Fibroblast of lung (primary cell): ENCODE measurements at regions not wholly inside any gene's neighbourhood (a gene's known extent, or its start where the extent isn't known, plus 50 kb on each side); places are given as distances from the start of the nearest gene placed in this dataset.
"Not testable (repeated sequence)": the region's sequence is repeated elsewhere in the genome, so short reads cannot be mapped to it uniquely, and the experiment has no call there.

ENCODE experiments used
- EZH2 ChIP-seq: IDR thresholded peaks from 2 replicates; pipeline ENCODE4 v1.5.1; 2012; ENCODE audit warnings: low read length, control low read depth, mild to moderate bottlenecking; ENCODE audit errors: missing control alignments
- TF ChIP-seq, protein P1 (sequence below), 2 donors: IDR thresholded peaks in 1 of 2; conservative IDR thresholded peaks in 1 of 2; 1 replicate in 1 of 2; 2 replicates in 1 of 2; pipeline ENCODE4 v1.5.1; 2011 to 2012; ENCODE audit warnings: low read length in 2 of 2, control low read depth in 1 of 2, inconsistent platforms in 1 of 2, low read depth in 1 of 2, mild to moderate bottlenecking in 1 of 2

DNA sequence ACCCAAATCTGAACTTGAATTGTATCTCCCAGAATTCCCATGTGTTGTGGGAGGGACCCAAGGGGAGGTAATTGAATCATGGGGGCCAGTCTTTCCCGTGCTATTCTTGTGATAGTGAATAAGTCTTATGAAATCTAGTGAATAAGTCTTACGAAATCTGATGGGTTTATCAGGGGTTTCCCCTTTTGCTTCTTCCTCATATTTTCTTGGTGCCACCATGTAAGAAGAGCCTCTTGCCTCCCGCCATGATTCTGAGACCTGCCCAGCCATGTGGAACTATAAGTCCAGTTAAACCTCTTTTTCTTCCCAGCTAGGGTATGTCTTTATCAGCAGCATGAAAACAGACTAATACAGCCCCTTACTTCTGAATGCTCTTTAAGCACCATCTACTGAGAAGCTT, 343.2 kb upstream of the NOX3 start:
- TF ChIP-seq, protein P1, sequence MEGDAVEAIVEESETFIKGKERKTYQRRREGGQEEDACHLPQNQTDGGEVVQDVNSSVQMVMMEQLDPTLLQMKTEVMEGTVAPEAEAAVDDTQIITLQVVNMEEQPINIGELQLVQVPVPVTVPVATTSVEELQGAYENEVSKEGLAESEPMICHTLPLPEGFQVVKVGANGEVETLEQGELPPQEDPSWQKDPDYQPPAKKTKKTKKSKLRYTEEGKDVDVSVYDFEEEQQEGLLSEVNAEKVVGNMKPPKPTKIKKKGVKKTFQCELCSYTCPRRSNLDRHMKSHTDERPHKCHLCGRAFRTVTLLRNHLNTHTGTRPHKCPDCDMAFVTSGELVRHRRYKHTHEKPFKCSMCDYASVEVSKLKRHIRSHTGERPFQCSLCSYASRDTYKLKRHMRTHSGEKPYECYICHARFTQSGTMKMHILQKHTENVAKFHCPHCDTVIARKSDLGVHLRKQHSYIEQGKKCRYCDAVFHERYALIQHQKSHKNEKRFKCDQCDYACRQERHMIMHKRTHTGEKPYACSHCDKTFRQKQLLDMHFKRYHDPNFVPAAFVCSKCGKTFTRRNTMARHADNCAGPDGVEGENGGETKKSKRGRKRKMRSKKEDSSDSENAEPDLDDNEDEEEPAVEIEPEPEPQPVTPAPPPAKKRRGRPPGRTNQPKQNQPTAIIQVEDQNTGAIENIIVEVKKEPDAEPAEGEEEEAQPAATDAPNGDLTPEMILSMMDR (conservative IDR thresholded peaks at IDR 0.05 in 1 of 2, IDR thresholded peaks at IDR 0.05 in 1 of 2; ENCODE audit: low read depth in 1 of 2, low read length in 2 of 2): not testable (repeated sequence)
- not testable (repeated sequence) for TF ChIP-seq EZH2
